ENCODE measurements at regions not wholly inside any gene's neighbourhood (a gene's known extent, or its start where the extent isn't known, plus 50 kb on each side); places are given as distances from the start of the nearest gene placed in this dataset.

DNA sequence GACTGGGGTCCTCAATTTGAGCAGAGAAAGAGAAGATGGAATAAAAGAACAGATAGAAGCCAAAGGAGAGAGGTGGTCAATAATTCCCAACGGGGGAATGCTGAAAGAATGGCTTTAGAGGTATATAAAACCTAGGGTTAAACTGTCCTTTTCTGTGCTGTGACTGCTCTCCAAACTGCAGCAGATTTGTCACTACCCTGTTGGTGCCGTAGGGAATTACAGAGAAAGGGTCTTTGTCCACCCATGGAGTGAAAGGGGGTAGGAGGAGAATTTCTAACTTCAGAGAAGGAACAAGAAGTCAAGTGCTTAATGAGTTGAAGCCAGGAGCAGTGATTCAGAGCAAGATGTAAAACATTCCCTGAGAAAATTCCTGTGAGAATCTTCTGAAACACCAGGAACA lies 486.5 kb downstream of the NUP35 start:
- TF ChIP-seq, protein P1, sequence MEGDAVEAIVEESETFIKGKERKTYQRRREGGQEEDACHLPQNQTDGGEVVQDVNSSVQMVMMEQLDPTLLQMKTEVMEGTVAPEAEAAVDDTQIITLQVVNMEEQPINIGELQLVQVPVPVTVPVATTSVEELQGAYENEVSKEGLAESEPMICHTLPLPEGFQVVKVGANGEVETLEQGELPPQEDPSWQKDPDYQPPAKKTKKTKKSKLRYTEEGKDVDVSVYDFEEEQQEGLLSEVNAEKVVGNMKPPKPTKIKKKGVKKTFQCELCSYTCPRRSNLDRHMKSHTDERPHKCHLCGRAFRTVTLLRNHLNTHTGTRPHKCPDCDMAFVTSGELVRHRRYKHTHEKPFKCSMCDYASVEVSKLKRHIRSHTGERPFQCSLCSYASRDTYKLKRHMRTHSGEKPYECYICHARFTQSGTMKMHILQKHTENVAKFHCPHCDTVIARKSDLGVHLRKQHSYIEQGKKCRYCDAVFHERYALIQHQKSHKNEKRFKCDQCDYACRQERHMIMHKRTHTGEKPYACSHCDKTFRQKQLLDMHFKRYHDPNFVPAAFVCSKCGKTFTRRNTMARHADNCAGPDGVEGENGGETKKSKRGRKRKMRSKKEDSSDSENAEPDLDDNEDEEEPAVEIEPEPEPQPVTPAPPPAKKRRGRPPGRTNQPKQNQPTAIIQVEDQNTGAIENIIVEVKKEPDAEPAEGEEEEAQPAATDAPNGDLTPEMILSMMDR (conservative IDR thresholded peaks at IDR 0.05; ENCODE audit: low read depth, low read length), result no peak; the same call in 1 of the 2 replicates
- no peak for TF ChIP-seq EZH2 (IDR thresholded peaks at IDR 0.05; ENCODE audit: low read length, unreplicated experiment)
